ENCODE measurements at regions not wholly inside any gene's neighbourhood (a gene's known extent, or its start where the extent isn't known, plus 50 kb on each side); places are given as distances from the start of the nearest gene placed in this dataset.

- no peak overlapping the region for H3K27ac ChIP-seq
- ChIA-PET POLR2A (ENCODE audit: low non-redundant PET) (no interaction called here), CTCF (no interaction called here)
- DNase-seq (ENCODE audit: low spot score): no peak
- TF ChIP-seq CTCF (conservative IDR thresholded peaks at IDR 0.05; ENCODE audit: low read depth): no peak
Observed at GRCh38 chr6:144767051-144767450, 481.9 kb downstream of the UTRN start.

GRCh38 chr6:144768551-144769075 is 483.5 kb downstream of the UTRN start:
- no peak overlapping the region for H3K27ac ChIP-seq
- POLR2A ChIA-PET (ENCODE audit: low non-redundant PET): no interaction called here
- CTCF ChIA-PET: interaction anchor here (0.6 kb wide), 1 partner anchor 9 kb away, joined by 3 read pairs; no protein-coding TSS in a partner anchor
- TF ChIP-seq CTCF (conservative IDR thresholded peaks at IDR 0.05; ENCODE audit: low read depth): no peak
- no peak for DNase-seq (ENCODE audit: low spot score)

GRCh38 chr6:144769142-144769541 is 484.0 kb downstream of the UTRN start:
- CTCF ChIA-PET: interaction anchor here (0.6 kb wide), 1 partner anchor 9 kb away, joined by 3 read pairs; no protein-coding TSS in a partner anchor
- POLR2A ChIA-PET (ENCODE audit: low non-redundant PET): no interaction called here
- H3K27ac ChIP-seq: no peak overlapping the region
- TF ChIP-seq CTCF (conservative IDR thresholded peaks at IDR 0.05; ENCODE audit: low read depth): no peak
- DNase-seq (ENCODE audit: low spot score): no peak

- TF ChIP-seq CTCF (conservative IDR thresholded peaks at IDR 0.05; ENCODE audit: low read depth): no peak
- DNase-seq (ENCODE audit: low spot score): no peak
- ChIA-PET POLR2A (ENCODE audit: low non-redundant PET) (no interaction called here), CTCF (no interaction called here)
- no peak overlapping the region for H3K27ac ChIP-seq
Observed at GRCh38 chr6:144776031-144776819, 491.1 kb downstream of the UTRN start.

GRCh38 chr6:144777249-144777648 is 492.1 kb downstream of the UTRN start:
- H3K27ac ChIP-seq: no peak overlapping the region
- ChIA-PET POLR2A (ENCODE audit: low non-redundant PET) (no interaction called here), CTCF (no interaction called here)
- DNase-seq (ENCODE audit: low spot score): no peak
- no peak for TF ChIP-seq CTCF (conservative IDR thresholded peaks at IDR 0.05; ENCODE audit: low read depth)

- no peak for TF ChIP-seq CTCF (conservative IDR thresholded peaks at IDR 0.05; ENCODE audit: low read depth)
- ChIA-PET CTCF (interaction anchor here (0.6 to 0.7 kb wide), 2 partner anchors 9 to 172 kb away, joined by 3 read pairs; no protein-coding TSS in a partner anchor), POLR2A (ENCODE audit: low non-redundant PET) (no interaction called here)
- H3K27ac ChIP-seq: no peak overlapping the region
- DNase-seq (ENCODE audit: low spot score): no peak
Observed at GRCh38 chr6:144778056-144778455, 492.9 kb downstream of the UTRN start.

All from RWPE1 (cell line).